ENCODE measurements at regions not wholly inside any gene's neighbourhood (a gene's known extent, or its start where the extent isn't known, plus 50 kb on each side); places are given as distances from the start of the nearest gene placed in this dataset.
"Not testable (repeated sequence)": the region's sequence is repeated elsewhere in the genome, so short reads cannot be mapped to it uniquely, and the experiment has no call there.

GRCh38 chr6:86685230-86685797 lies 252.0 kb upstream of the HTR1E start:
- H3K36me3 ChIP-seq: no peaks in the 10 kb centered on the region
- H3K9me3 ChIP-seq (ENCODE audit: severe bottlenecking): no peaks in the 10 kb centered on the region
- no peak overlapping the region for H3K27ac ChIP-seq
- peaks cover 10% of the 10 kb centered on the region for H3K27me3 ChIP-seq (ENCODE audit: insufficient read depth, low read depth, severe bottlenecking)
- no peak for TF ChIP-seq CTCF (IDR thresholded peaks at IDR 0.05; ENCODE audit: low read depth, low read length)
- no peak overlapping the region for H3K4me3 ChIP-seq (ENCODE audit: low read depth, low read length)
- DNase-seq: no peak

- no peak for DNase-seq
- TF ChIP-seq CTCF (IDR thresholded peaks at IDR 0.05; ENCODE audit: low read depth, low read length): no peak
- H3K27ac ChIP-seq: no peak overlapping the region
- H3K27me3 ChIP-seq (ENCODE audit: insufficient read depth, low read depth, severe bottlenecking): peaks cover 13% of the 10 kb centered on the region
- H3K4me3 ChIP-seq (ENCODE audit: low read depth, low read length): no peak overlapping the region
- no peaks in the 10 kb centered on the region for H3K36me3 ChIP-seq
- no peaks in the 10 kb centered on the region for H3K9me3 ChIP-seq (ENCODE audit: severe bottlenecking)
Observed at GRCh38 chr6:86683132-86683908, 254.0 kb upstream of the HTR1E start.

GRCh38 chr6:86682297-86682696 lies 255.0 kb upstream of the HTR1E start:
- Histone ChIP-seq H3K27ac (no peak overlapping the region), H3K36me3 (no peaks in the 10 kb centered on the region), H3K27me3 (ENCODE audit: insufficient read depth, low read depth, severe bottlenecking) (peaks cover 13% of the 10 kb centered on the region), H3K4me3 (ENCODE audit: low read depth, low read length) (no peak overlapping the region), H3K9me3 (ENCODE audit: severe bottlenecking) (no peaks in the 10 kb centered on the region)
- no peak for TF ChIP-seq CTCF (IDR thresholded peaks at IDR 0.05; ENCODE audit: low read depth, low read length)
- no peak for DNase-seq

- H3K36me3 ChIP-seq; H3K9me3 ChIP-seq (ENCODE audit: severe bottlenecking); H3K27ac ChIP-seq; DNase-seq; H3K4me3 ChIP-seq (ENCODE audit: low read depth, low read length): not testable (repeated sequence)
- H3K27me3 ChIP-seq (ENCODE audit: insufficient read depth, low read depth, severe bottlenecking): peaks cover 13% of the 10 kb centered on the region
Observed at GRCh38 chr6:86681140-86681539, 256.2 kb upstream of the HTR1E start.

- H3K36me3 ChIP-seq; H3K27ac ChIP-seq; H3K4me3 ChIP-seq (ENCODE audit: low read depth, low read length): not testable (repeated sequence)
Observed at GRCh38 chr6:86672125-86672524, 265.2 kb upstream of the HTR1E start.

GRCh38 chr6:86657192-86657591 lies 280.1 kb upstream of the HTR1E start:
- H3K36me3 ChIP-seq: no peaks in the 10 kb centered on the region
- peaks cover 2% of the 10 kb centered on the region for H3K9me3 ChIP-seq (ENCODE audit: severe bottlenecking)
- peaks cover 21% of the 10 kb centered on the region for H3K27me3 ChIP-seq (ENCODE audit: insufficient read depth, low read depth, severe bottlenecking)
- no peak overlapping the region for H3K4me3 ChIP-seq (ENCODE audit: low read depth, low read length)
- DNase-seq: no peak
- no peak overlapping the region for H3K27ac ChIP-seq
- no peak for TF ChIP-seq CTCF (IDR thresholded peaks at IDR 0.05; ENCODE audit: low read depth, low read length)

More at GRCh38 chr6:86672125-86672524, 265.2 kb upstream of the HTR1E start:
- not testable (repeated sequence) for H3K27me3 ChIP-seq (ENCODE audit: insufficient read depth, low read depth, severe bottlenecking); H3K9me3 ChIP-seq (ENCODE audit: severe bottlenecking); DNase-seq

GRCh38 chr6:86629123-86629522 lies 308.2 kb upstream of the HTR1E start:
- Histone ChIP-seq H3K27ac (no peak overlapping the region), H3K9me3 (ENCODE audit: severe bottlenecking) (no peaks in the 10 kb centered on the region), H3K36me3 (no peaks in the 10 kb centered on the region), H3K4me3 (ENCODE audit: low read depth, low read length) (no peak overlapping the region), H3K27me3 (ENCODE audit: insufficient read depth, low read depth, severe bottlenecking) (peaks cover 10% of the 10 kb centered on the region)
- no peak for DNase-seq
- no peak for TF ChIP-seq CTCF (IDR thresholded peaks at IDR 0.05; ENCODE audit: low read depth, low read length)

Data from WERI-Rb-1 (cell line).